Right renal cortex interstitium (tissue), 3 donors: ENCODE measurements at regions not wholly inside any gene's neighbourhood (a gene's known extent, or its start where the extent isn't known, plus 50 kb on each side); places are given as distances from the start of the nearest gene placed in this dataset.
"Not testable (repeated sequence)": the region's sequence is repeated elsewhere in the genome, so short reads cannot be mapped to it uniquely, and the experiment has no call there.

ENCODE experiments used
- DNase-seq, 3 donors: peaks; one replicate each; pipeline ENCODE4 v3.0.0-alpha.2; 2013; ENCODE audit warnings: low read depth in 3 of 3, low spot score in 2 of 3

- DNase-seq: no peak
These were observed 191.7 kb upstream of the HSF2 start for GRCh38 chr6:122207794-122208193.

DNA sequence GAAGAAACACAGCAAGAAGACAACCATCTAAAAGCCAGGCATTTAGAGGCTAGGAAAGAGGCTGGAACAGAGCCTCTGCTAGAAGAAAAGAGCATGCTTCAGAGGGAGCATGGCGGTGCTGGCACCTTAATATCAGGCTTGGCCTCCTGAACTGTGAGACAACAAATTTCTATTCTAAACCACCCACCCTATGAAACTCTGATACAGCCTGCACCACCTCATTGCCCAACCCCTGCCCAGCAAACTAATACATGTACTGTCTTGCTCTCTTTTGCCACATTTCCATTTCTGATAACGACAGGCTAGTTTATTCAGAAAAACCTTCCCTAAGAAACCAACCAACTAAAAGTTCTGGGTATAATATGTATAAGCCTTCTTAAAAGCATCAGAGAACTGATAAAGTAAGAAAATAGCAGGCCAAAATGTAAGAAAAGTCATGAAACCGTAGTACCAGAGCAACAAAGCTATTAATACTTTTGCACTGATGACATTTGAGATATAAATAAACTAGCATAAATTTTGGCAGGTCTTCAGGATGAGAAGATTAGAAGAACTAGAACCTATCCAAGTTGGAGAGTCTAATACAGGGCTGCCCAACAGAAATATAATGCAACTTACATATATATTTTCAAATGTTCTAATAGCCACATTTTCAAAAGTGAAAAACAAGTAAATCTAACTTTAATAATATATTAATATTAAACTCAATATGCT, 184.7 kb upstream of the HSF2 start:
- no peak for DNase-seq

- no peak for DNase-seq
These were observed 179.2 kb upstream of the HSF2 start for GRCh38 chr6:122220254-122220653.

- no peak for DNase-seq
These were observed 176.7 kb upstream of the HSF2 start for GRCh38 chr6:122222761-122223160.

DNA sequence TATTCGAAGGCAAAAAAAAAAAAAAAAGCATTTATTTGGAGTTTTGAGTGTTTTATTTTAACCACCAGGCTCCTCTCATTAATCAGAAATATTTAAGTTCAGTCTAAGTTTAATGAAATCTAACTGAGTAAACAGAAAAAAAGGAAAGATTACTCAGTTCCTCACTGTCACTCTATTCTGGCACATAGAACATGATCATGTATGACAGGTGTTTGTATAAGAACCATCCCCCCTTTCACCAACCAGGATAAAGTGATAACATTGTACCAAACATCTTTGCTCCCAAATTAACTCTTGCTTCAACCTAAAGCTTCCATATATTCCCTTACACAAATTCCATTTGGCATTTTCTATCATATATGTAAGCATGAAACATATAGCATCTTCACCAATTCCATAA, 176.2 kb upstream of the HSF2 start:
- no peak for DNase-seq

GRCh38 chr6:122238861-122239260, 160.6 kb upstream of the HSF2 start:
- DNase-seq: no peak

GRCh38 chr6:122246906-122247658, 152.4 kb upstream of the HSF2 start:
- DNase-seq: no peak

- no peak for DNase-seq
These were observed 151.3 kb upstream of the HSF2 start for GRCh38 chr6:122248001-122248669.

GRCh38 chr6:122248844-122249243, 150.6 kb upstream of the HSF2 start:
- DNase-seq: no peak

DNA sequence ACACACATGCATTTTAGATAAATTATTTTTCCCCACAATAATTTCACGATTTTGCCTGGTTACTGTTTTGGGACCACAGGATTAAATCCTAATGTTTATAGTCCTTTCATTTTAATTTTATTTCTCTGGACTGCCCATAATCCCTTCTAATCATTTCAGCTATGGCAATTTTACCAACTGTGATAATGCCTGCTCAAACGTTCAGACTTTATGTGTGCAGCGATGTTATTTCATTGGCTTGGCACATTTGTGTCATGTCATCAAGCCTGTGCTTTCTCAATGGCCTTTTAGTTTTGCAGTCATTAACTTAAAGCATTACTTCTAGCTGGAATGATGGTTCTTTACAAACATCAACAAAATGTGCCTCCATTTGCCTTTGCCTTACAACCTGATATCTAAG, 140.6 kb upstream of the HSF2 start:
- no peak for DNase-seq

GRCh38 chr6:122264557-122264956, 134.9 kb upstream of the HSF2 start:
- DNase-seq: no peak

GRCh38 chr6:122265755-122266154, 133.7 kb upstream of the HSF2 start:
- no peak for DNase-seq

DNA sequence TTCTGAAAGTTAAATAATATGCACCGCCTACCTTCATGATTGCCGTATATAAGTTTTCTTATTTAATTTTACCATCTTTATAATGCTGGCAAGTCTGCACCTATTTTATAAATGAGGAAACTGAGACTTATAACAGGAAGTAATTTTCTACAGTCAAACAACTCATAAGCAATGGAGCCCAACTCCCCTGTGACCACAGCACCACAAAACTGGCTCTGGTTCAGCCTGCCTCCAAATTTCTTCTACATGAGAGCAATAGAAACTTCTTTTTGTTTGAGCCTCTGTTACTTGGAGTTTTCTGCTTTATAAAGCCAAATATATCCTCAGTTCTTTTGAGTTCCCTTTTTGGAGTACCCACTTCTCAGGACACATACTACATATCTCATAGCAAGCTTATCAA, 131.1 kb upstream of the HSF2 start:
- DNase-seq: no peak

- no peak for DNase-seq
These were observed 122.8 kb upstream of the HSF2 start for GRCh38 chr6:122276637-122277036.

DNA sequence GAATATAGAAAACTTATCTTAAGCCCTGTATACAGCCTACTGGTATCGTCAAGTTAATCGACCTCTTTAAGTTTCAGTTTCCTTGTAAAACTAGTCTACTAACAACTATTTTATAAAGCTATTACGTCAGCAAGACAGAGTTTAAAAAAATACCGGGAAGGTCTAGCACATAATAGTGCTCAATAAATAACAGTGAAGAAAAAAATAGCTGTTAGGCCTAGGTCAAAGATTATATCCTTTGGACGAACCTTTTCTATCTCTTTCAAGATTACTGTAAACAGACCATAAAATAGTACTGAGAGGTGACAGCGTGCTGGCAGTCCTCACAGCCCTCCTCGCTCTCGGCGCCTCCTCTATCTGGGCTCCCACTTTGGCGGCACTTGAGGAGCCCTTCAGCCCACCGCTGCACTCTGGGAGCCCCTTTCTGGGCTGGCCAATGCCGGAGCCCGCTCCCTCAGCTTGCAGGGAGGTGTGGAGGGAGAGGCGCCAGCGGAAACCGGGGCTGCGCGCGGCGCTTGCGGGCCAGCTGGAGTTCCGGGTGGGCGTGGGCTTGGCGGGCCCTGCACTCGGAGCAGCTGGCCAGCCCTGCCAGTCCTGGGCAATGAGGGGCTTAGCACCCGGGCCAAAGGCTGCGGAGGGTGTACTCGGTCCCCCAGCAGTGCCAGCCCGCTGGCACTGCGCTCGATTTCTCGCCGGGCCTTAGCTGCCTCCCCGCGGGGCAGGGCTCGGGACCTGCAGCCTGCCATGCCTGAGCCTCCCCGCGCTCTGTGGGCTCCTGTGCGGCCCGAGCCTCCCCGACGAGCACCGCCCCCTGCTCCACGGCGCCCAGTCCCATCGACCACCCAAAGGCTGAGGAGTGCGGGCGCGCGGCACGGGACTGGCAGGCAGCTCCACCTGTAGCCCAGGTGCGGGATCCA, 119.1 kb upstream of the HSF2 start:
- DNase-seq: not testable (repeated sequence)

DNA sequence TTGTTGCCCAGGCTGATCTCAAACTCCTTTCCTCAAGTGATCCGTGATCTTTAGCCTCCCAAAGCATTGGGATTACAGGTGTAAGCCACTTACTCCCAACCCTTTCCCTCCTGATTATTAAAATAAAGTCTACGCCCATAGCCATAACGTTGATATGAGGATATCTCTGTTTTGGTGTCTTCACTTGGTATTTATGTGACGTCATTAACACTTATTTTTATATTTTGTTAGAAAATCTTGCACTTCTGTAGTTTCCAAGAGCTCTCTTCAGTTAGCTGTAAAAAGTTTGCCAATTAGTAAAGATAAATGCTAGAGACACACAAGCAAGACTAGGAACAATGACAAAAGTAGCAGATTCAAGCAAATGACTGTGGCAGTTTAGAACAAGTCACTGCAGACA, 115.6 kb upstream of the HSF2 start:
- DNase-seq: no peak

GRCh38 chr6:122284848-122285247, 114.6 kb upstream of the HSF2 start:
- no peak for DNase-seq

DNA sequence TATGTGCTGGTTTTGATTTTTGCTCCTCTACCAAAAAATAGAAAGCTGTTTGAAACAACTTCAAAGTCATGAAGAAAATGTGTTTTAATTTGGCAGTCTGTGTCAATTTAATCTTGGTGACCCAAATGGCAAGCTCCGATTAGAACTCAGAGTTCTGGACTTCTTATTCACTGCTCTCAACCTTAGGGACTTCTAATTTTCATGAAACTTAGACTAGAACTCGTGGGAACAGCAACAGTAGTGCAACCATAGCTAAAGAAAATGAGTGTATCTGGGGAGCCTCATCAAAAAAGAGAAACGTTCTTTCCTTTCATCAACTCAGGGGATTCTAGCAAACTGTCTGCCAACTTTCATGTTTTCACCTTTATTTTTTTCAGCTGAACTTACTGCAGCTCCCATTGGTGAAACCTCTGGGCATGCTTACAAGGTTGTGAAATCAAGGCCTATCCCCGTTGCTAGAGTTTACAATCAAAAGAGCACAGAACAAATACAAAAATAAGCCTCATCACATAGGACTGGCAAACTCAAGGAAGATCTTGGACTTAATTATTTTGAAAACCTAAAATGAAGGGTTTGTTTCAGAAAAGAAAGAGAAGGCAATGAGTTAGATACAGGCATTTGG, 114.0 kb upstream of the HSF2 start:
- DNase-seq: no peak

DNA sequence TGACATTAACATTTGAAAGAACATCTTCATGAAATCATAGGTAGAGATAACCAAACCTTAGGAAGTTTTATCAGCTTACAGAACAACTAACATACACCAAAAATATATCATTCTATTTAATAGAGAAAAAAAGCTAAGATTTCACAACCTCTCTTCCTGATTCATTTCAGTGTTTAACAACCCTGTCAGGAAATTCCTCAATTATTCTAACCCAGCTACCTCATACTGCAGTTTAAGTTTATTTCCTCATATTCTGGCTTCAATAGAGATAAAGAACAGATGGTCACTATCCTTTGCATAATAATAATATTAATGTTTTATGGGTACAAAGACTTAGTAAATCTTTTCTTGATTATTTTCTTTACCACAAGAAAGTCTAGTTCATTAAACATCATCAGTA, 112.9 kb upstream of the HSF2 start:
- no peak for DNase-seq

DNA sequence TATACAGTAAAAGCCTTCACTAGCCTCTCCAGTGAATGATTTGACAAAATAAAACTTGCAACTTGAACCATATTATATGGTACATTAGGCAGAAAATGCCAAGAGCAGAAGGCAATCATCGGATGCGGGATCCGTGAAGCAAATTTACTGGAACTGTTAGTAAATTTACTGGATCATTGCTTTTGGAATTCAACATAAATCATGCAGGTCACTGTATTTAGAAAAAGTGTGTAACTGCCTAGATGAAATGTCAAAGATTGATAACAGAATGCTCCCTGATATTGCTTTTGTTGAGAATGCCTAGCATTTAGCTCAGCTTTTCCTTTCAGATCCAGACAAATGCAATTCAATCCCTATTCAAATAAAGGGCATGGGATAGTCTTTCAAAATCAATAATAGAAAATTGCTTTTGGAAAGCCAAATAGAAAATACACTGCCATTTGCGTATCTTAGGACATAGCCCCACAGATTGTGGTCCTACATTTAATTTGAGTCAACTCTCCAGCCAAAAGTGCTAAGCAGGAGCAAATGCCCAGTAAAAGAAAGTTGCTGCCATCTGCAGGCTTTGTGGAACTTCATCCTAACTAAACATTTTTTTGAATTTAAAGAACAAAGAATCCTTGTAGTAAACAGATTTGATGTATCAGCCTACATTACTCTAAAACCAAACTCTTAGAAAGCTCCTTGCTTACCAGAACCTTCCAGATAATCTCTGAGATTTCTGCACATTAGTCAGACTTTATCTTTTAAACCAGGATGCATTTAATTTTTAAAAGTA, 109.5 kb upstream of the HSF2 start:
- peak; percentile 32 to 50 (median 46) for DNase-seq
